Neural cell (in vitro differentiated cells): ENCODE measurements at regions not wholly inside any gene's neighbourhood (a gene's known extent, or its start where the extent isn't known, plus 50 kb on each side); places are given as distances from the start of the nearest gene placed in this dataset.

Experiments
- CTCF ChIP-seq: fragments of 450-650 bp; IDR thresholded peaks from 2 replicates; pipeline ENCODE4 v1.5.1; 2014; ENCODE audit warnings: antibody characterized with exemption, mild to moderate bottlenecking, moderate library complexity; ENCODE audit not compliant: poor library complexity, severe bottlenecking
- EP300 ChIP-seq: fragments of 450-650 bp; conservative IDR thresholded peaks from 2 replicates; pipeline ENCODE4 v1.6.1; 2014; ENCODE audit warnings: antibody characterized with exemption, mild to moderate bottlenecking, moderate library complexity; ENCODE audit not compliant: poor library complexity, severe bottlenecking
- EZH2 ChIP-seq: fragments of 200-600, 300-800 bp; shearing (Covaris generic), sonication (generic); IDR thresholded peaks from 2 replicates; pipeline ENCODE4 v1.6.1; 2014; ENCODE audit warnings: antibody characterized with exemption, low read length, borderline replicate concordance, mild to moderate bottlenecking; ENCODE audit not compliant: insufficient read depth, poor library complexity, severe bottlenecking
- MXI1 ChIP-seq: fragments of 450-650 bp; conservative IDR thresholded peaks from 2 replicates; pipeline ENCODE4 v1.6.1; 2014; ENCODE audit warnings: antibody characterized with exemption, mild to moderate bottlenecking; ENCODE audit not compliant: poor library complexity, severe bottlenecking
- POLR2AphosphoS5 ChIP-seq: IDR thresholded peaks from 2 replicates; pipeline ENCODE4 v1.6.1; 2012
- SMC3 ChIP-seq: fragments of 450-650 bp; conservative IDR thresholded peaks from 2 replicates; pipeline ENCODE4 v1.6.1; 2014; ENCODE audit warnings: antibody characterized with exemption, mild to moderate bottlenecking, moderate library complexity; ENCODE audit not compliant: poor library complexity
- TAF1 ChIP-seq: IDR thresholded peaks from 2 replicates; pipeline ENCODE4 v1.6.1; 2012; ENCODE audit warnings: low read depth

GRCh38 chr7:84631913-84632312, 437.3 kb upstream of the SEMA3A start:
- TF ChIP-seq CTCF = no peak
- TF ChIP-seq EP300 = no peak
- TF ChIP-seq TAF1 = no peak
- TF ChIP-seq EZH2 = no peak
- TF ChIP-seq MXI1 = no peak
- no peak for TF ChIP-seq POLR2AphosphoS5
- TF ChIP-seq SMC3 = no peak
